ENCODE measurements at regions not wholly inside any gene's neighbourhood (a gene's known extent, or its start where the extent isn't known, plus 50 kb on each side); places are given as distances from the start of the nearest gene placed in this dataset.
"Not testable (repeated sequence)": the region's sequence is repeated elsewhere in the genome, so short reads cannot be mapped to it uniquely, and the experiment has no call there.

GRCh38 chr9:20237686-20238085, 384.6 kb downstream of the MLLT3 start:
- DNase-seq, result no peak

- DNase-seq, result no peak
Measured at GRCh38 chr9:20236676-20237075, 385.6 kb downstream of the MLLT3 start.

GRCh38 chr9:20235206-20235605, 387.1 kb downstream of the MLLT3 start:
- not testable (repeated sequence) for DNase-seq

DNA sequence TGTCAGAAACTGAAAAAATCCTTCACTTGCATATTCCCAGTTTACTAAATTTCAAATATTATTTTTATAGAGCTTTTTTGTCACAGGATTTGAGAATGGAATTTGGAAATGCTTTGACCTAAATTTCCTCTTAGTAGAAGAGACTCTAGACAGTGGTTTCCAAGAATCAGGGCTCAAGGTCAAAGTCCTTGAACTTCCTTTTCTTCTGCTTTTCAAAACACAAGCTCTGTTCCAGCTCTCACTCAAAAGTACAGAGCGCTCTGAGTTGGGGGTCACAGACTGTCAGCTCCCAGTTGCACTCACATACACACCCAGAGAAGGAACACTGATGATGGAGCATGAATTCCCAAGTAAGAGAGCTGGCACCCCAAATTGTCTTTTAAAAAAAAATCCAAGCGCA, 394.2 kb downstream of the MLLT3 start:
- no peak for DNase-seq

- DNase-seq, result no peak
Measured at GRCh38 chr9:20227166-20227874, 395.0 kb downstream of the MLLT3 start.

GRCh38 chr9:20226345-20226744, 396.0 kb downstream of the MLLT3 start:
- DNase-seq, result no peak

GRCh38 chr9:20225826-20226225, 396.5 kb downstream of the MLLT3 start:
- DNase-seq, result no peak

GRCh38 chr9:20224756-20225155, 397.5 kb downstream of the MLLT3 start:
- DNase-seq, result no peak

DNA sequence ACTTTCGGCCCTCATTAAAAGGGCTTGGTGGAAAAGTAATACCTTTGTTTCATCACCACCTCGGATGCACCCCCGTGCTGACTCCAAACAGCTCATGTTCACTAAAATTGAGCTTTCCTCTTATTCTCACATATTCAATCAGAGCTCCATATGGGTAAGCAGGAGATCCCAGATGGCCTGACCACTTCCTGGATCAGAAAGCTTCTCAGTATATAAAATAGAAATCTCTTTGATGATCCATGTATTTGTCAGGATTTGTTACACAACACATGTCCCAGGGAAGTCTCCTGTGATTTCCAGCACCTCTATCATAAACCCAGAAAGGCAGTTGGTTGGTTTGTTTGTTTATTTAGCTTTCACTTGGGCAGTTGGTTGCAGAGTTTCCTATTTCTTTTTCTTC, 402.0 kb downstream of the MLLT3 start:
- DNase-seq, result no peak

- DNase-seq, result no peak
Measured at GRCh38 chr9:20219437-20219836, 402.9 kb downstream of the MLLT3 start.

DNA sequence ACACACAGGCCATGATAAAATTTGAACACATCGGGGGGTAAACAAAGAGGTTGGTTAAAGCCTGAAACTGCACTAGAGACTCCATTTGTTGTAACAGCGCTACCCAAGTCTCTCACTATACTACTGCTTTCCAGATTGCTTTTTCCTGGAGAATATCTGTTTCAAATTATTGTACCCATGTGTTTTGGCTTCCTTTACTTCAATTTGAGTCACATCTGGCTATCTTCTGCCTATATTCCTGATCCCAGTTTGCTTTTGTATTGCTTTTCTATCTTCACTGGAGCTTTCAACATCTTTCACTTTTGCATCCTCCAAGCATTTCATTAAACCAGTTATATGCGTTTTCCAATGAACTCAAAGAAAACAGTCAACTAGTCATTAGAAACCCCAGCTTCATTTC, 404.7 kb downstream of the MLLT3 start:
- DNase-seq, result no peak

DNA sequence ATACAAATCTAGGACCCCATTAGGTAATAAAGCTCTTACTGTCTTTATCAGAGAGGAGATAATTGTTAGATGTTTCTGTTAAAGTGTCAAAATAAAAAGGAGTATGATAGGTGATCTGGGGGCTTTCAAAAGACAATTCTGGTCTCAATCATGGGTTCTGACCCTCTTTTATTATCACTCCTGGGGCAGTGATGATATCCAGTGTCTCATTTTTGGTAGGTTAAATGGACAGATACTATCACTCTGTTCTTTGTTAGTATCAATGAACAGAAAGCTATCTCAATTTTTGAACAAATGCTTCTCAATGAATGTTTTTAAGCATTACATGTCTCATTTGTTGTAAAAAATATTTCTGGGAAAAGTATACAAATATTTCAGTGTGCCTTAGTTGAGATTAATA, 405.9 kb downstream of the MLLT3 start:
- no peak for DNase-seq

DNA sequence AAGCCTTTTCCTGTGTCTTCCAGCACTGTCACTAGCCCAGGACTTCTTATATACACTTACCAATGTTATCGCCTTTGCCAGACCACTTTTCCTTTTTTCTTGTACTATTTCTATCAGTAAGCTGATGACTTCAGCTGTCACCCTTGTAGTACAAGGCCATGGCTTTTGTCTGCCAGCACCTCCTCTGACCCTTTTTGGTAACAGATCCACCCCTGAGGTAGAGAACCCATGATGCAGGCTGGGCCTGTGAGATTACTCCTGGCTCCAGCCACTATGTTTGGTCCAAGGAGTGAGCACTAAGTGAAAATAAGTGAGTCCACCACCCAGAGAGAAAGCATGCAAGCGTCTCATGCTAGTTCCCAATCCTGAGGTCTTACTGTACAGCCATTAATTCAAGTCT, 406.7 kb downstream of the MLLT3 start:
- no peak for DNase-seq

GRCh38 chr9:20212806-20213205, 409.5 kb downstream of the MLLT3 start:
- no peak for DNase-seq

- DNase-seq, result no peak
Measured at GRCh38 chr9:20209391-20210340, 412.6 kb downstream of the MLLT3 start.

GRCh38 chr9:20208961-20209371, 413.3 kb downstream of the MLLT3 start:
- DNase-seq, result no peak

DNA sequence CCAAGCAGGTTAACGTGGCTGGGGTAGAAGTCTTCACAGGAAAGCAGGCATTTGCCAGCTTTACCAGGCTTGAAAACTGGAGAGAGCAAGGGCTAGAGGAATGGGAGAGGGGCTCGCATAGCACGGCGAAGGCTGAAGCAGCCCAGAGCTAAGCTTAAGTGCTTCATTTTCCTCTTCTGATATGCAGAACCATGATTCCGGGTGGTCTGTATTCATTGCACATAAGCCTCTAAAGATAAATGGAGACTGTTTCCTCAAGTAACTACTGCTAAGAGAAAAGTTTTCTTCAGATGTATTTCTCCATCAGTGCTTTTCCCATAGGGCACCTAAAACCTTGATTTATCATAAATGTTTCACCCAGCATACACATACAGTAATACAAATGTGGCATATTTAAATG, 414.1 kb downstream of the MLLT3 start:
- DNase-seq, result no peak

DNA sequence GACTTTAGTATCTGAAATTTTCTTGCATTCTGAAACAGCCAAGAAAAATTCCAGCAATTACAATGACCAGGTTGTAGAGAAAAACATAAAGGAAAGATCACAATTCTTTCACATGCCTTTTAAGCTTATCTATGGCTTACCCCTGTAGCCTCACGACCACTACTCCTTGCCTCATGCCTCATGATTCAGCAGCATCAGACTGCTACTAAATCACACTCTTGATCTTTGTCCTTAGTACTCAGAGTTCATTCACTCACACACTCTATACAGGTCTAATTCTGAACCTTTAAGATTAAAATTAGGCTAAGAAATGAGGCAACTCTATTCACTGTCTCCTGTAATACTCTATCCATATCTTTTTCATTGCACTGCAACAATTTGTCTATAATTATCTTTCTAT, 415.1 kb downstream of the MLLT3 start:
- no peak for DNase-seq

- DNase-seq, result no peak
Measured at GRCh38 chr9:20205821-20206220, 416.5 kb downstream of the MLLT3 start.

DNA sequence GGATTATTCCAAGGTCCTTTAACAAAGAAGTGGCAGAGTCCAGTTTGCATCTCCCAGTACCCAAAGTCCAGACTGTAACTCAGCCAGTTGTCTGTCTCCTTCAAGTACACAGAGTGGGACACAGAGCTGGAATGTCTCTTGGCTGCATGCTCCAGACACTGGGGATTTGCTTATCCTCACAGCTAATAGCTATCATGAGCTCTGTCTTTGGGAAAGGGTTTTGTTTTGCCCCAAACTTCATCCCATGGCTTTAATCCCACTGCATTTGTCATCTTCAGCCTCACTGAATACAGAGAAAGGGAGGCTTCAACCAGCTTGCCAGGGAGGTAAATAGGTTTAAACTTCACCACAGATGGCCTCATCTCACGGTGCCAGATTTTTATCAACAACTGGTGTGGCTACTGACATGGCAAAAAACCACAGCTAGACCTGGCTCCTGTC, 412.2 kb upstream of the SLC24A2 start:
- no peak for DNase-seq

DNA sequence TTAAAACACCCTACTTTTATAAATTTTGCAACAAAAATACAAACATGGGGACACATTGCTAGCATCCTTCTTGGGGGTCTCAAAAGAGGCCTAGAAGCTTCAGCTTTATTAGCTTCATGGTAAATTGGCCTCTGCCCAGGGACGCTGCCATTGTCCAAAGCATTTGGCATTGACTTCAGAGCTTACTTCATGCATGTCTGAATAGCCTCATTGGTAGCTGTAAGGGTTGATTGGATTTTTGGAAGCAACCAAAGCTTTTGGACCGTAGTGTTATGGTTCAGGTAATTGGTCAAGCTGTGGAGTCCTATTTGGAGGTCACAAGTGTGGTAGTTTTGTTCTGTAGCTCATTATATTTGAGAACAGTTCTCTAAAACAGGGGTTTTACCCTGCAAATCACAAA, 411.7 kb upstream of the SLC24A2 start:
- DNase-seq, result no peak

GRCh38 chr9:20199111-20199510, 410.3 kb upstream of the SLC24A2 start:
- no peak for DNase-seq

DNA sequence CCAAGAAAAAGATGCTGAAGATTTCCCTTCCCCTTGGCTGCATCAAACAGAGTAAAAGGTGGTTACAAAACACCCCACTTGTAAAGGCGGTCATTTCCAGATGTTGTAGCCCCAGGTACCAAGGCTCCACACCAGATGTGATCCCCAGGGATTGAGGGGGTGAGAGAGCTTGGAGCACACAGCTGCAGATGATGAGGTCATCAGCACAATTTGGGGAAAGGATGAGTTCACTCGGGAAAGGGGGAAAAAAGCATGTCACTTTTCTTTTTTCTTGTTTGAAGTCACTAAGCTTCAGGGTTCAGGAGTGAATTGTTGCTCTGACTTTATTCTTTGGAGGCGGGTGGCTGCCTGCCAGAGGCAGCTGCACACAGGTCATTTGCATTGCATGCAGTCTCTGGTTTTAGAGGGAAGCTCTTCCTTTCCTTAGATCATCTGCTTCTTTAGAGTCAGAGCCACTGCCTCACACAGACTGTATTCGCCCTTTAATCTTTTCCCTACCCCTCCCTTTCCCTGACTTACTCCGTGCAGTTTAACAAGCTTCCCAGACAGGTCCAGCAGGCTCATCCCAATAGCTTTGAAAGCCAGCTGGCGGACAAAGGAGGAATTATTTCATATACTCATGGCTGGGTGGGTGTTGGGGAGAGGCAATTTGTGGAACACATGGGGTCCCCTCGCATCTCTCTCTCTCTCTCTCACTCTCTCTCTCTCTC, 409.3 kb upstream of the SLC24A2 start:
- peak; percentile 40 for DNase-seq

Measured in right hindlimb (tissue), 1 donor.